ENCODE measurements at regions not wholly inside any gene's neighbourhood (a gene's known extent, or its start where the extent isn't known, plus 50 kb on each side); places are given as distances from the start of the nearest gene placed in this dataset.

DNA sequence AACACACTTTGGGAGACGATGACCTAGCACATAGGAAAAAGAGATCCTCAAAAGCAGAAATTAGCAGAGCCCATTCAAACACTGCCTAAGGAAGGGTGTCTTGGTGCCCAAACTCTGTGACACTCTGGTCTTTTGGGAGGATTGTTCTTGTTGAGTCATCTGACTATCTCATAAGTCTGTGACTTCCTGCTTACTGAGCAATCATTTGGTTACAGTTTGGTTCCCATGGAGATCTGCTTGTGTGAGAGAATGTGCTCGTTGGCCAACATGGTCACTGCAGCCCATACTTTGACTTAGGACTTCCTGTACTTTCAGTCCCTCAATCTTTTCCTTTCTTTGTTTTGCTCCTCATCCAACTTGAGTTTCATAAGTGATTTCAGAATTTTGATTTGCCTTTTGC lies 602.9 kb downstream of the NYAP2 start:
- TF ChIP-seq, protein P1, sequence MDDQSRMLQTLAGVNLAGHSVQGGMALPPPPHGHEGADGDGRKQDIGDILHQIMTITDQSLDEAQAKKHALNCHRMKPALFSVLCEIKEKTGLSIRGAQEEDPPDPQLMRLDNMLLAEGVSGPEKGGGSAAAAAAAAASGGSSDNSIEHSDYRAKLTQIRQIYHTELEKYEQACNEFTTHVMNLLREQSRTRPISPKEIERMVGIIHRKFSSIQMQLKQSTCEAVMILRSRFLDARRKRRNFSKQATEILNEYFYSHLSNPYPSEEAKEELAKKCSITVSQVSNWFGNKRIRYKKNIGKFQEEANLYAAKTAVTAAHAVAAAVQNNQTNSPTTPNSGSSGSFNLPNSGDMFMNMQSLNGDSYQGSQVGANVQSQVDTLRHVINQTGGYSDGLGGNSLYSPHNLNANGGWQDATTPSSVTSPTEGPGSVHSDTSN (IDR thresholded peaks at IDR 0.05) = no peak
- TF ChIP-seq CTCF (IDR thresholded peaks at IDR 0.05) = no peak
- TF ChIP-seq EHMT2 (IDR thresholded peaks at IDR 0.05; ENCODE audit: low read depth) = no peak
- no peak for TF ChIP-seq NPAS2 (CRISPR knock-in tag; IDR thresholded peaks at IDR 0.05; ENCODE audit: borderline replicate concordance)
- TF ChIP-seq, protein P2, sequence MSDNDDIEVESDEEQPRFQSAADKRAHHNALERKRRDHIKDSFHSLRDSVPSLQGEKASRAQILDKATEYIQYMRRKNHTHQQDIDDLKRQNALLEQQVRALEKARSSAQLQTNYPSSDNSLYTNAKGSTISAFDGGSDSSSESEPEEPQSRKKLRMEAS (IDR thresholded peaks at IDR 0.05) = no peak
- TF ChIP-seq RARB (CRISPR knock-in tag; IDR thresholded peaks at IDR 0.05) = no peak
- no peak for TF ChIP-seq POLR2A (IDR thresholded peaks at IDR 0.05; ENCODE audit: low read length)
- no peak for TF ChIP-seq EP300 (IDR thresholded peaks at IDR 0.05)
- TF ChIP-seq RAD21 (conservative IDR thresholded peaks at IDR 0.05 in 1 of 2, IDR thresholded peaks at IDR 0.05 in 1 of 2) = no peak
- TF ChIP-seq RCOR1 (IDR thresholded peaks at IDR 0.05; ENCODE audit: low read depth, low read length) = no peak

All from A549 (cell line).